ENCODE measurements at regions not wholly inside any gene's neighbourhood (a gene's known extent, or its start where the extent isn't known, plus 50 kb on each side); places are given as distances from the start of the nearest gene placed in this dataset.
"Not testable (repeated sequence)": the region's sequence is repeated elsewhere in the genome, so short reads cannot be mapped to it uniquely, and the experiment has no call there.

DNA sequence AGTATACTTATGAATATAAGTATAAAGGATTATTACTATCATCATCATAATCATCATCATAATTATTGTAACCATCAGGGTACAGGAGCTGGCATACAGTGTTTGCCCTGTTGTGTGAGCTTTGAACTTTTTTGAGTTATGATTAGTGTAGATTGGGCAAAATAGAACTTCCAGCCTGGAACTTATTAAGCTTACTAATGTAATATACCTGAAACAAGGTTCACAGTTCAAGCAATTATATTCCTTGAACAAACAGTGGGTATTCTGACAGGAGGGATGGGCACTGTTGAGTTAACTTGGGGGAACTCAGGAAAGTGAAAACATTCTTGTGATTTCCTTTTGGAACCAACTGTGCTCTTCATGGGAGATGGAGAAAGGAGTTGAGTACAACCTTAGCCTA, 680.0 kb downstream of the DOK5 start:
- no peak for DNase-seq (ENCODE audit: low spot score)

DNA sequence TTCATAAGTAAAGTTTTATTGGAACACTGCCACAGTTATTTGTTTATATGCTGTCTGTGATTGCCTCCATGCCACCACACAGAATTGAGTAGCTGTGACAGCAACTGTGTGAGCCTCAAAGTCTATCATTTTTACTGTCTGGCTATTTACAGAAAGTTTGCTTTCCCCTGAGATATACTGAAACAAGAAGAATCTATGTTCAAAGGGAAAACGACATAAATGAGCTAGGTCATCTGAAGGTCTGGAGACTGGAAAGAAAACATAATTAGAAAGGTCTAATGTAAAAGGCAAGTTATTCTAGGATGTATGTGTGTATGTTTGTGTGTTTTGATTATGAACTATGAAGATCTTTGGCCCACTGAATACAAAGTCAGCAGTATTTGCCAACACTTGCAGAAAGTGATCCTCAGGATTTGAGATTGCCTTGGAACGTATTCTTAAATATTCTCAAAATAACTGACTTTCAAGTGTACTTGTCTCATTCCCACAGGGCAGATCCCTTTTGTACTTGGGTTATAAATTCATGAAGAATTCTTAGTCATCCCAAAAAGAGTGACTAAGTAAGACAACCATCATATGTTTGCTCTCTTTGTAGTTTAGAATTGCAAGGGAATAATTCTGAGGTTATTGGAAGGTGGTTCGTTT, 677.7 kb downstream of the DOK5 start:
- in situ Hi-C loops (cut with HindIII; ENCODE audit: low sequenced_read_pairs), result no loop called here
- no peak for DNase-seq (ENCODE audit: low spot score)

More for the DNA sequence above, 680.0 kb downstream of the DOK5 start:
- in situ Hi-C loops (cut with HindIII; ENCODE audit: low sequenced_read_pairs), result no loop called here

DNA sequence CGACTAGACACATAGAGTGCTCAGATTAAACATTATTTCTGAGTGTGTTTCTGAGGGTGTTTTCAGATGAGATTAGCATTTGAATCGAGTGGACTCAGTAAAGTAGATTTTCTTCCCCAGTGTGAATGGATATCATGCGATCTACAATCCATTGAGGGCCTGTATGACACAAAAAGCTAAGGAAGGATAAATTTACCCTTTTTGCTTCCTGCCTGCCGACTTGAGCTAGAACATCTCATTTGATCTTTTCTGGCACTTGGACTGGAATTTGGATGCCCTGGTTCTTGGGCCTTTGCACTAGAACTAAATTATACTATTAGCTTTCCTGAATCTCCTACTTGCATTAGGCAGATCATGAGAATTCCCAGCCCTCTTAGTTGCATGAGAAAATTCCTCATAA, 675.8 kb downstream of the DOK5 start:
- DNase-seq (ENCODE audit: low spot score), result no peak

DNA sequence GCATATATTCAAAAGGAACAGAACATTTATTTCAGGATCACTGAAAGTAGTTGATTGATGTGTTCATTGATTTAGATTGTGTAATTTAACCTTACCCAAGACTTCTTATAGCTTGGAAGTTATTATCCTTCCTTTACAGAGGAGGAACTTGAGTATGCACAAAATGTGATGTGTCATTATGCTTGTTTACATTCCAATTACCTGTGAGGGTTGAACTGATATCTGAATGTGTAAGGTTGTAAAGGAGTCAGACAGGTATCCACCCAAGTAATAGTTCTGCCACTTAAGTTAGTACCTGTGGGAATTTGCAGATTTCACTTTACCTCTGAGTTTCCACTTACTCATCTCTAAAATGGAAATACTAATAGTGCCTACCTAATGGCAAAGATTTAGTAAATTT, 668.2 kb downstream of the DOK5 start:
- in situ Hi-C loops (cut with HindIII; ENCODE audit: low sequenced_read_pairs), result no loop called here
- DNase-seq (ENCODE audit: low spot score), result no peak

More for the DNA sequence above, 675.8 kb downstream of the DOK5 start:
- in situ Hi-C loops (cut with HindIII; ENCODE audit: low sequenced_read_pairs), result no loop called here

DNA sequence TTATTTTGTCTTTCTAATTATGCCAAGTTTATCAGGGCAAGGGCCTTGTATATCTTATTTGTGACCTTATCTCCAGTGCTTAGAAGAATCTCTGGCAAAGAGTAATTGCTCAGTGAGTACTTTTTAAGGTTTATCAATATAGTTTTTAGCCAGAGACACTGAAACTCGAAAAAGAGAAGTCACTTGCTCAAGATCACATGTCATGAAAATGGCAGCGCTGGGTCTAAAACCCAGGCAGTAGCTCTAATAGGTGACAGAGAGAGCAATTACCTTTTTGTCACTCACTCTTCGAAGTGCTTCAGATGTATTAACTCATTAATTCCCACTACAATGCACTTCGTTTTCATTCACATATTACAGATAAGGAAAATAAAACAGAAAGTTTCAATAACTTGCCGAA, 667.5 kb downstream of the DOK5 start:
- in situ Hi-C loops (cut with HindIII; ENCODE audit: low sequenced_read_pairs), result no loop called here
- no peak for DNase-seq (ENCODE audit: low spot score)

DNA sequence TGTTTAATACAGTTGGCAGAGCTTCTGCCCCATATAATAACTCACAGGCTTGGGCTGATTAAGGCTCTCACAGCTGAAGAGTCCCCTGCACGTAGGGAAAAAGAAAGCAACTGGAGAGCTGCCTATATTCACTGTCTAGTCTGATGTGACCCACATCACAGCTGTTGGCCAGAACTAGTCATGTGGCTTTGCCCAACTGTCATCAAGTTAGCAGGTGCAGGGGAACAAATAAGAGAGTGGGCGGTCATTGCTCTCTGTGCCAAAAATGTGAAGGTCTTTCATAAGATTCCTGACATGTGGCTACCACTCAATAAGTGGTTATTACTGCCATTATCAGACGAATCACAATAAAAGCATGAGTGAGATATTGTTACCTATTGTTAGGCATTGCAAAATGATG, 665.2 kb downstream of the DOK5 start:
- in situ Hi-C loops (cut with HindIII; ENCODE audit: low sequenced_read_pairs), result no loop called here
- DNase-seq (ENCODE audit: low spot score), result no peak

DNA sequence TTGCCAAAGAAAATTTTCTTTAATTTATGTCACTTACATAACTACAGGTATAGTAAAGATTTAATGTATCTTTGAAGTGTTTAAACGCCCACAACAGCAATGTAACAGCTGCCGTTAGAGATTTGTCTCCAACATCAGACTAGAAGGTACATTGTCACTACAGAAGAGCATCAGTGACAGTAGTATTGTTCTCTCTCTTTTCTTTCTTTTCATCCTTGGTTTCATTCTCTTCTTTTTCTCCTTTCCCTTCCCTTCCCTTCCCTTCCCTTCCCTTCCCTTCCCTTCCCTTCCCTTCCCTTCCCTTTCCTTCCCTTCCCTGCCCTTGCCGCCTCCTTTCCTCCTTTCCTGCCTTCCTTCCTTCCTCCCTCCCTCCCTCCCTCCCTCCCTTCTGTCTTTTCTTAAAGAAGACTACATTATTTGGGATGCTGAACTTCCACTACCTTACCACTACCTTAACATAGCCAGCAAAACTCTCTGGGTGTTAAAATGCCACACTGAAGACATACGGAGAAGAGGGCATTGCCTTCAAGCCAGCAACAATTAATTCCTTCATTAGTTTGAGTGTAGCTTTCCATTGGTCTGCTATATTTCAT, 663.9 kb downstream of the DOK5 start:
- no peak for DNase-seq (ENCODE audit: low spot score)
- in situ Hi-C loops (cut with HindIII; ENCODE audit: low sequenced_read_pairs), result no loop called here

DNA sequence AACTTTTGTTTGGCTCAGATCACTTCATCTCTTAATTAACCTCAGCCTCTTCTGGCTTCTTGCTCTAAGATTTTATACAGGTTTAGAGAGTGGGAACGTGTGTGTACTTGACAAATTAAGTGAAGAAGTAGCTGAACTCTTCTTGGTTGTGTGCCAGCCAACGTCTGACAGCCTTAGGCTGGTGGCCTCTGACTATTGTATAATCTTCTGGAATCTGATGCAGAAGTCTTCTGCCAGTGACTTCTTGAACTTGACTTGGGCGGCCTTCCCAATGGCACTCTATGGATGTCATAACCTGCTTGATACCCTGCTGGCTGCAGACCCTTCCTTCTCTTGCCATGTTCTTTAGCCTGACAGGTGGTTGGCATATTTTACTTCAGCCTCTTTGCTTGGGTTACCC, 660.5 kb downstream of the DOK5 start:
- in situ Hi-C loops (cut with HindIII; ENCODE audit: low sequenced_read_pairs), result no loop called here
- no peak for DNase-seq (ENCODE audit: low spot score)

DNA sequence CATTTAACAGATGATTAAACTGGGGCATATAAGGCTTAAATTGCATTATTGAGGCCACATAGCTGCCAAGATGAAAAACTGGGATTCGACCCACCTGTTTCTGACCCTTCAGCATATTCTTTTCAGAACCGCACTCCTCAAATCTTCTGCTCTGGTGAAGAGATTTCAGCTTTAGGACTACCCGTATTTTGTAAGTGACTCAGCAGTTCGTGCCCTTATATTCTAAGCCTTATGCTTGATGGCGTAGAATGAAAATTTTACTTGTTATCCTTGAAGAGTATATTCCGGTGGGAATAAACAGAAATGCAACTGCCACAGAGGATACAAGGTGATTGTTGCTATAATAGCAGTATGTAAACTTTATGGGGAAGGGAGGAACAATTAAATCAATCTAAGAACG, 657.1 kb downstream of the DOK5 start:
- no peak for DNase-seq (ENCODE audit: low spot score)
- in situ Hi-C loops (cut with HindIII; ENCODE audit: low sequenced_read_pairs), result no loop called here

DNA sequence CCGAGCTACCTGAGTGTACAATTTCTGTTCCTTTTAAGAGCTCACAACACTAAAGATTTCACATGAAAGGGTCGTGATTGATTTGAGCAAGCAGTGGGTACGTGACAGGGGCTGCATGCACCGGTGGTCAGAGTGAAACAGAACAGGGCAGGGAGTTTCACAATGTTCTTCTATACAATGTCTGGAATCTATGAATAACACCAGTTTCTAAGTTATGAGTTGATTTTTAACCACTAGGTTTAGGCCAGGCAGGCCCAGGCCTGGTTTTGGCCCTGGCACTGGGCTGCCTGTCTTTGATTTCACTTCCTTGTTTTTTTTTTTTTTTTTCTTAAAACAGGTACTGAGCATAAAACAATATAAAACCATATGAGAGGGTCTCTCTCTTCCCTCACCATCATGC, 642.2 kb downstream of the DOK5 start:
- in situ Hi-C loops (cut with HindIII; ENCODE audit: low sequenced_read_pairs); DNase-seq (ENCODE audit: low spot score): not testable (repeated sequence)

DNA sequence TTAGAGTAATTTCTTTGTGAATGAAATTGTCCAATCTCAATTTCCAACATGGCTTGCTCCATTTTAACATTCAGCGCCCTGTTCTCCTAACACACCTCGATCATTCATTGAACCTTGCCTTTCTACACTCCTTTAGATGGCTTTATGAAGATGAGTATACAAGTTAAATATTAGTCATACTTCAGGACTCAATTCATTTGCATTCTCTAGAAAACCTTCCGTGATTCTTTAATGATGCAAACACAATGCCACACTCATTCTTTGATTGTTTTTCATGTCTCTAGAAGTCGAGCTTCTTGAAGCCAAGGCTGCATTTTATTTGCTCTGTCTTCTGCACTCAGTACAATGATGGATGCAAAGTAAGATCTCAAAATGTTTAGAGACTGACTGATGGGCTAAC, 641.2 kb downstream of the DOK5 start:
- no peak for DNase-seq (ENCODE audit: low spot score)
- in situ Hi-C loops (cut with HindIII; ENCODE audit: low sequenced_read_pairs), result no loop called here

DNA sequence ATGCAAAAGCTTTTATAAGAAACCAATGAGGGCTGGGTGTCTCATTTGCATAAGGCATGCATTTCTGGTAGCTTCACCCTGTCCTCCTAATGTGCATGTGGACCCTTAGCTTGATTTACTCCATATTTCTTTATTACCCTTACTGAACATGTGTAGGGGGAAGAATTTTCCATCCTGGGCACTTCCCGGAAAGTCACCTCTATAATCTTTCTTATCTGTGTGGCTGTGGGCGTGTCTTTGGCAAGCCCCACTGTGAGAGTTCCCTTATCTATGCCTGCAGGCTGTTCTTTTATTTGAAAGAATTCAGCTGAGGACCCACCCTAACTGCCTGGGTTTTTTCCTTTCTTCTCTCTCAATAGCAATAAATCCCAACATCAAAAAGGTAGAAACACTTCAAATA, 627.8 kb downstream of the DOK5 start:
- in situ Hi-C loops (cut with HindIII; ENCODE audit: low sequenced_read_pairs), result no loop called here
- DNase-seq (ENCODE audit: low spot score), result no peak

DNA sequence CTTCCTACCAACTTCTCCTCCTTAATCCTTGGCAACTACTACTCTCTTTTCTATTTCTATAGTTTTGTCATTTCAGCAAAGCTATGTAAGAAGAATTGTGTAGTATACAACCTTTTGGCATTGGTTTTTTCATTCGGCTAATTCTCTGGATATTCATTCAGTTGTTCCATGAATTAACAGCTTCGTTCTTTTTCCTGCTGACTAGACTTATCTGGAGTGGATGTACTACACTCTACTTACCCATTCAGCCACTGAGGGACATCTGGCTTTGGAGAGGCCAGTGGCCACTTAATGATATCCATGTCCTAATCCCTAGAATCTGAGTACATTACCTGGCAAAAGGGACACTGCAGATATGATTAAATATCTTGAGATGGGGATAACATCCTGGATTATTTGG, 623.9 kb downstream of the DOK5 start:
- no peak for DNase-seq (ENCODE audit: low spot score)
- in situ Hi-C loops (cut with HindIII; ENCODE audit: low sequenced_read_pairs), result no loop called here

DNA sequence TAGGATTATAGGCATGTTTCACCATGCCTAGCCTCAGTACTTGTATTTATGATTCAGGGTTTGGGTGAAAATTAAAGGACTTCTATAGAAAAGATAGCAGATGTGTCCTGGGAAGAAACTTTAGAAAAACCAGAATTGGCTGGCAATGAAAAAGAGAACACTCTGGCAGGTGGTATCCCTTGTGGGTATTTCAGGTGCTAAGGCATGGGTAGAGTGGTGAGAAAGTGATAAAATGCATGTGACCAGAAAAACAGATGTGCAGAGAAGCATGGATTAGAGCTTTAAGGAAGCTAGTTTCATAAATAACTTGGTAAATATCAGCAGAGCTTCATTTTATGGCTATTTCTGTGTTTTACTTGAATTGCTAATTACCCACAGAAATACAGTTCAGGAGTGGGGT, 622.2 kb downstream of the DOK5 start:
- in situ Hi-C loops (cut with HindIII; ENCODE audit: low sequenced_read_pairs), result no loop called here
- DNase-seq (ENCODE audit: low spot score), result no peak

DNA sequence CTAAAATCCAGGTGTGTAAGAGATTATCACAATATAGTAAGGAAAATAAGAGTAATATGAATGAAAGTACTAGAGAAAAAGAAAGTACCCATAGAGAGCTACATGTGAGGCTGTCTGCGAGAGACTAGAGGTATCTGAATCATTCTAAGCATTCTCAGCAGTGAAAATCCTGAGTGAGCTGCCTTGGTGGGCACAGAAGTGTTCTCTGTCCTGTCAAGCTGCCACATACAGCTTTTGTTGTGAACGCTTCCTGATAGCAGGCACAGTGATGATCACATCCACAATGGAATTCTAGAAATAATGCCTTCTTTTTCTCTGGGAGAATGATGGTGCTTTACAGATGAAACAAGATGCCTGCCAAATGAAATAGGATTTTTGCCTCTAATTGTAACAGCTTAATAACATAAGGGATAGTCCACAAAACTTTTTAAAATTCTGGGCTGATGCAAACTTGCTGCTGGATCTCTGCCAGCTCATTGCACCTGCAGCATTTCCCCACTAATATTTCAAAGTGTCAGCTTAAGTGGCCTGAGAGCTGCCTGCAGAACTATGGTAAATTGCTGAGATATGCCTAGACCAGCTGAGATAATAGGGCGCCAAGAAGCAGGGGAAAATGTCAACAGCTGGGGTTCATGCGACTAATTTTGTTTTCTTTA, 620.5 kb downstream of the DOK5 start:
- DNase-seq (ENCODE audit: low spot score), result no peak
- in situ Hi-C loops (cut with HindIII; ENCODE audit: low sequenced_read_pairs), result no loop called here

DNA sequence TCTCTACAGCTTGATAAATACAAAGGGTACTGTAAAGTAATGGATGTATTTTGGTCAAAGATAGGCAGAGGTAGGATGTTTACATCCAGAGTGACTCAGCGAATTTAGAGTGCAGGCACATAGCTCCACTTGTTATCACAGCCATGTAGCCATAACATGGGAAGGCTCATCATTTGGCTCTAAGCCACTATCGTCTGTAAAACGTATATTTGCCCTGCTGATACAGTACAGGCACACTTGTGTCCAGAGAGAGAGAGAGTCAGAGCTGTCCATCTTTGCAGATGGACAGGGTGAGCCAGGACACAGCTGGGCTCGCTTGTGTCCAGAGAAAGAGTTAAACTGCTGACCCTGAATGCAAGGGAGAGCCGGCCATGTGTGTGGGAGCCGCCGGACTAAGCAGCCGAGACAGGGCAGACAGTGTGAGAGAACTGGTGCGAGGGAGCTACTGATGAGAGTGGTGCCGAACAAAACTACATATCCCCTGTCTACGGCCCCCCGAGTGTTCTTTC, 619.0 kb downstream of the DOK5 start:
- DNase-seq (ENCODE audit: low spot score), result no peak
- in situ Hi-C loops (cut with HindIII; ENCODE audit: low sequenced_read_pairs), result no loop called here

DNA sequence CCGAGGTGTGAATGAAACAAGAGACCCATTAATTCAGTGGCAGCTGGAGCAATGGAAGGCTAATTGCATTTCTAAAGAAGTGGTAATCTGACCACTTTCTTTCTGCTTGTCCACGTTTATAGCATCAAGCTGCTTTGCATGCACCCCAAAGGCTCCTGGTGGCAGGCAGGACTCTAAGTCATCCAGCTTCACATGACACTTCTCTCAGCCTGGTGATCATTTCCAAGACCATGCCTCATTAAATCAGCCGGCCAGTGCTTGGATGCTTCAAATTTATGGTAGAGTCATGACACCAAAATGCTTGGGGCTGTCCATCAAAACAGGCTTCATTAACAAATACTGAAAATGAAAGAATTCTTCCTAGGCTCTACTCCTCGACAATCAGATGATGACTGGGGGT, 614.9 kb downstream of the DOK5 start:
- no peak for DNase-seq (ENCODE audit: low spot score)
- in situ Hi-C loops (cut with HindIII; ENCODE audit: low sequenced_read_pairs), result no loop called here

DNA sequence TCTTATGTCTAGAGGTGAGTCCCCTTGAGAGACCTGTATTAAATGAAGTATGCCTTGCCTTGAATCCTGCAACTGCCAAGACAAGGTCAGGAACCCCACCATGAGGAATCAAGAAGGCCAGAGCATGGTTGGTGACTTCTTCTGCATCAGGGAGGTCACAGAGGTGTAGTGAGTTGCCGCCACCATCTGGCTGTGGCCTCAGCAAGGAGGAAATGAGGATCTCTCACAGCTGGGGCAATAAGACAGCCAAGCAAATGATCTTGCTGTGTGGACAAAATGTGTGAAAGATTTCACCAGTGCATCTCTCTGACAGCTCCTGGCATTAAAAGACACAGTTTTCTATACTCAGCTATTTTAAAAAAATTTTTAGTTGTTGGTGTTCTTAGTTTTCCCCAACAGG, 611.0 kb downstream of the DOK5 start:
- in situ Hi-C loops (cut with HindIII; ENCODE audit: low sequenced_read_pairs), result no loop called here

DNA sequence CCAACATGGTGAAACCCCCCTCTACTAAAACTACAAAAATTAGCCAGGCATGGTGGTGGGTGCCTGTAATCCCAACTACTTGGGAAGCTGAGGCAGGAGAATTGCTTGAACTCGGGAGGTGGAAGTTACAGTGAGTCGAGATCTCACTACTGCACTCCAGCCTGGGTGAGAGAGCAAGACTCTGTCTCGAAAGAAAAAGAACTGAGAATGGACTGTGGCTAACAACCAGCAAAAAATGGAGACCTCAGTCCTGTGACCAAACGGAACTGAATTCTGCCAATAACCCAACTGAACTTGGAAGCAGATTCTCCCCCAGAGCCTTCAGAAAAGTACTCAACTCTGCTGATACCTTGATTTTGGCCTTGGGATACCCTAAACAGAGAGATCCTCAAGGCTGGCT, 604.5 kb downstream of the DOK5 start:
- in situ Hi-C loops (cut with HindIII; ENCODE audit: low sequenced_read_pairs), result no loop called here
- no peak for DNase-seq (ENCODE audit: low spot score)

More for the DNA sequence above, 611.0 kb downstream of the DOK5 start:
- no peak for DNase-seq (ENCODE audit: low spot score)

DNA sequence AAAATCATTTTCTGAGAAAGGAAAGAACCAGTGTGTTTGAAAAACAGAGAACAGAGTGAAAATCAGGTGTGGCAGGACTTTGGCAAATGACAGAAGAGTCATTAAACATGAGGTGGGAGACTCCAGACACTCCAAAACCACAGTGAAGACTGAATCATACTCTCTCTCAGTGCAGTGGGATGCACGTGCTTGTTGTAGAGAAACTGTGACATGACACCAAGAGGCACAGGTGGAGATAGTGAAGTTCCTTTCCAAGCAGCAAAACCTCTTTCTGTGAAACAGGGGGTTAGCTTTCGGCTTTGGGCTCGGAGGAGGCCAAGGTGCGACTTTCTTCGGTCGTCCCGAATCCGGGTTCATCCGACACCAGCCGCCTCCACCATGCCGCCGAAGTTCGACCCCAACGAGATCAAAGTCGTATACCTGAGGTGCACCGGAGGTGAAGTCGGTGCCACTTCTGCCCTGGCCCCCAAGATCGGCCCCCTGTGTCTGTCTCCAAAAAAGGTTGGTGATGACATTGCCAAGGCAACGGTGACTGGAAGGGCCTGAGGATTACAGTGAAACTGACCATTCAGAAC, 599.0 kb downstream of the DOK5 start:
- DNase-seq (ENCODE audit: low spot score); in situ Hi-C loops (cut with HindIII; ENCODE audit: low sequenced_read_pairs): not testable (repeated sequence)

Data from G401 (cell line).